KMS-11 (cell line): ENCODE measurements at regions not wholly inside any gene's neighbourhood (a gene's known extent, or its start where the extent isn't known, plus 50 kb on each side); places are given as distances from the start of the nearest gene placed in this dataset.
"Not testable (repeated sequence)": the region's sequence is repeated elsewhere in the genome, so short reads cannot be mapped to it uniquely, and the experiment has no call there.

Experiments used
- H2AFZ ChIP-seq: fragments of 200-600 bp; sonication (generic); 2 replicates; pipeline ENCODE4 v1.6.1; 2016; ENCODE audit warnings: antibody characterized with exemption, mixed run types, low read depth
- H3K27ac ChIP-seq: fragments of 200-600 bp; sonication (generic); 2 replicates; pipeline ENCODE4 v1.6.1; 2016; ENCODE audit warnings: mild to moderate bottlenecking, mixed run types
- H3K27me3 ChIP-seq: fragments of 200-600 bp; sonication (generic); 2 replicates; pipeline ENCODE4 v1.6.1; 2017; ENCODE audit warnings: mild to moderate bottlenecking, low read depth, mixed run types, moderate library complexity; ENCODE audit not compliant: insufficient read depth
- H3K36me3 ChIP-seq: fragments of 200-600 bp; sonication (generic); 2 replicates; pipeline ENCODE4 v1.6.1; 2017; ENCODE audit warnings: mild to moderate bottlenecking, mixed run types; ENCODE audit not compliant: insufficient read depth
- H3K4me1 ChIP-seq: fragments of 200-600 bp; sonication (generic); 2 replicates; pipeline ENCODE4 v1.6.1; 2016; ENCODE audit warnings: mild to moderate bottlenecking, low read depth, mixed run types; ENCODE audit not compliant: poor library complexity, severe bottlenecking
- H3K4me2 ChIP-seq: fragments of 200-600 bp; sonication (generic); 2 replicates; pipeline ENCODE4 v1.7.0; 2016; ENCODE audit warnings: mild to moderate bottlenecking, mixed run types
- H3K4me3 ChIP-seq: fragments of 200-600 bp; sonication (generic); IDR thresholded peaks from 2 replicates; pipeline ENCODE4 v1.6.1; 2017; ENCODE audit warnings: low read depth, low read length, mixed read lengths; ENCODE audit not compliant: insufficient read depth
- H3K79me2 ChIP-seq: fragments of 200-600 bp; sonication (generic); 2 replicates; pipeline ENCODE4 v1.6.1; 2016; ENCODE audit warnings: low read depth, mixed run types; ENCODE audit not compliant: insufficient read depth
- H3K9ac ChIP-seq: fragments of 200-600 bp; sonication (generic); 2 replicates; pipeline ENCODE4 v1.6.1; 2016; ENCODE audit warnings: mild to moderate bottlenecking, mixed run types
- H4K20me1 ChIP-seq: fragments of 200-600 bp; sonication (generic); 2 replicates; pipeline ENCODE4 v1.6.1; 2016; ENCODE audit warnings: mild to moderate bottlenecking, mixed run types; ENCODE audit not compliant: insufficient read depth
- TF ChIP-seq, protein P1 (sequence below): fragments of 200-600 bp; sonication (generic); conservative IDR thresholded peaks from 2 replicates; pipeline ENCODE4 v1.6.1; 2017; ENCODE audit warnings: low read depth, mild to moderate bottlenecking, antibody characterized with exemption, low read length, moderate library complexity, mixed read lengths

DNA sequence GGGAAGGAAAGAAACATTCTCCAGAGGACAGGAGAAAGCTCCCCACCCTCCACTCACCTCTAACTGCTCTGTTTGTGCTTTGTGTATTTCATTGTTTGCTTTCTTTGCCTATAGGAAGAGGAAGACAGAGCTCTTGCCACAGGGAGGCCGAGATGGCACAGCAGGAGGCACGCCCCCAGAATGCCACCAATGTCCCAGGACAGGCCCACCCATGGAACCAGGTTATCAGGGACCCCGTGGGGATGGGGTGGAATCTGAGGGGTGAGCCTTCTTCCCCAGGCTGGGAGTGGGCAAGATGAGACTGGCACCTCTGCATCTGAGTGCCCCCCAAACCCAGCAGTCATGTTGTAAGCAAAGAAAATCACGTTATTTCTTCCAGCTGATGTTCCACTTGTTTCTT, 155.8 kb downstream of the TBC1D2B start:
- Histone ChIP-seq H3K27me3 (no peaks in the 10 kb centered on the region; the same call in 1 of the 2 replicates), H3K79me2 (no peaks in the 10 kb centered on the region), H3K36me3 (no peaks in the 10 kb centered on the region), H3K4me1 (no peaks in the 10 kb centered on the region), H3K4me2 (no peak overlapping the region), H4K20me1 (no peaks in the 10 kb centered on the region), H3K4me3 (no peak overlapping the region), H2AFZ (no peak overlapping the region), H3K9ac (no peak overlapping the region), H3K27ac (no peak overlapping the region)
- TF ChIP-seq, protein P1, sequence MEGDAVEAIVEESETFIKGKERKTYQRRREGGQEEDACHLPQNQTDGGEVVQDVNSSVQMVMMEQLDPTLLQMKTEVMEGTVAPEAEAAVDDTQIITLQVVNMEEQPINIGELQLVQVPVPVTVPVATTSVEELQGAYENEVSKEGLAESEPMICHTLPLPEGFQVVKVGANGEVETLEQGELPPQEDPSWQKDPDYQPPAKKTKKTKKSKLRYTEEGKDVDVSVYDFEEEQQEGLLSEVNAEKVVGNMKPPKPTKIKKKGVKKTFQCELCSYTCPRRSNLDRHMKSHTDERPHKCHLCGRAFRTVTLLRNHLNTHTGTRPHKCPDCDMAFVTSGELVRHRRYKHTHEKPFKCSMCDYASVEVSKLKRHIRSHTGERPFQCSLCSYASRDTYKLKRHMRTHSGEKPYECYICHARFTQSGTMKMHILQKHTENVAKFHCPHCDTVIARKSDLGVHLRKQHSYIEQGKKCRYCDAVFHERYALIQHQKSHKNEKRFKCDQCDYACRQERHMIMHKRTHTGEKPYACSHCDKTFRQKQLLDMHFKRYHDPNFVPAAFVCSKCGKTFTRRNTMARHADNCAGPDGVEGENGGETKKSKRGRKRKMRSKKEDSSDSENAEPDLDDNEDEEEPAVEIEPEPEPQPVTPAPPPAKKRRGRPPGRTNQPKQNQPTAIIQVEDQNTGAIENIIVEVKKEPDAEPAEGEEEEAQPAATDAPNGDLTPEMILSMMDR: no peak

GRCh38 chr15:77916966-77917635, 160.4 kb downstream of the TBC1D2B start:
- not testable (repeated sequence) for H2AFZ ChIP-seq, H3K79me2 ChIP-seq, H3K4me3 ChIP-seq, H4K20me1 ChIP-seq, H3K27ac ChIP-seq, H3K4me2 ChIP-seq, H3K27me3 ChIP-seq, H3K9ac ChIP-seq, H3K4me1 ChIP-seq, H3K36me3 ChIP-seq

DNA sequence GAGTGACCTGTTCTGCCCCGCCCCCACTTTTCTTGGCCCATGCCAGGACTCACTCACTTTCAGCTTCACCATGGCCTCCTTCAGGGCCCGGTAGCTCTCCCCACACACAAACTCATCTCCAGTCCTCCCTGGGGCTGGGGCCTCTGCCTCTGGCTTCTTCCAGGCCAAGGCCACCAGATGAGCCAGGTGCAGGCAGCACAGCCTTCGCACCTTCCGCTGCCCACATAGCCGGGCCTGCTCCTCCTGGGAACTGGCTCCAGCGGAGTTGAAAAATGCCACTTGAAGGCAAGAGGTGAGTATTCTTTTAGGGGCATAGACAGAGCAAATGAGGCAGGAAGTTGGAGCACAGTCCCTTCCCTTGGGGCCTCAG, 161.6 kb downstream of the TBC1D2B start:
- H3K36me3 ChIP-seq, H3K9ac ChIP-seq, H3K4me3 ChIP-seq, H3K27ac ChIP-seq, H2AFZ ChIP-seq, H3K79me2 ChIP-seq, H4K20me1 ChIP-seq, H3K4me1 ChIP-seq, H3K4me2 ChIP-seq, H3K27me3 ChIP-seq: not testable (repeated sequence)

DNA sequence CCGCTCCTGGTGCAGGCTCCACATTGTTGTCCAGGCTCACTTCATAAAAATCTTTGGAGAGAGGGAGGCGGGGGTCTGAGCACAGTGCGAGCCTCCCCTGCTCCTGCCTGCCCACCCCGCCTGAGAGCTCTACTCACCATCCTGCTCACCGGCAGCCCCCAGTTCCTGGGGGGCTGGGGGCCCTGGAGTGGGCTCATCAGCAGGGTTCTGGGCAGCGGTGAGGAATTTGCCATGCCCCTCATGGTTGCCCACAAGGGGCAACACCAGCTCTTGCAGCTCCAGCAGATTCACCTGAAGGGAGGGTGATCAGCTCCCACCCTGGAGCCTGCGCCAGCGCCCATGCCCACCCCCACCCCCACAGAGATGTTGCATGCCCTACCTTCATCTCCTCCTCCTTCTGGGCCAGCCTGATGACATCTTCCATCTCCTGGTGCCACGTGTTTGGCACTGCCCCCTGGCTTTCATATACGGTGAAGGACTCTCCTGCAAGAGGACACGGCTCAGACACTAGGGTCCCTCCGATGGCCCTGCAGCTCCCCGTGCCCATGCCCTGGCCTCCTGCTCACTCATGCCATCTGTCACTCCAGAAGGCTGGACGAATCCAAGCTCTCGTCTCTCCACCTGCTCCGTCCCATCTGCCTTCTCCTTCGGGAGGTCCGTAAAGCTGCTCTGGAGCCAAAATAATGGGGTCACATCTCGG, 162.1 kb downstream of the TBC1D2B start:
- no peak overlapping the region for H3K4me3 ChIP-seq
- no peak overlapping the region for H2AFZ ChIP-seq
- TF ChIP-seq, protein P1: no peak
- H3K27me3 ChIP-seq: no peaks in the 10 kb centered on the region
- H3K9ac ChIP-seq: no peak overlapping the region
- no peaks in the 10 kb centered on the region for H4K20me1 ChIP-seq
- H3K79me2 ChIP-seq: no peaks in the 10 kb centered on the region
- no peaks in the 10 kb centered on the region for H3K36me3 ChIP-seq
- no peak overlapping the region for H3K4me2 ChIP-seq
- no peaks in the 10 kb centered on the region for H3K4me1 ChIP-seq
- H3K27ac ChIP-seq: no peak overlapping the region

DNA sequence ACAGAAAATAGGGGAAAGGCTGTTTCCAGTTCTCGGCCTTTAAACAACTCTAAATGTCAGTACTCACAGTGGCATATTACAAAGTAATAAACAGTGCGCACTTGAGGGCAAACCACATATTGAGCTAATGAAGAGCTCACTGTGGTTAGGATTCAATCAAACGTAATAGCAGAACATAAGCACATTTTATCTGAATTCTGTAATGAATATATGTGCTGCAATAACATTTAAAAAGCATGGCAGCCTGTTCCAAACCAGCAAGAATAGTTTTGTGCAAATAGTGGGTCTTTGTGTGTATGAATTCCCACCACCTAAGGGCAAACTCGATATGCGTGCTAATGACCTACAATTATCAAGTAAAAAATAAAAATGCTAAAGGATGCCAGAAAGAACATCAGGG, 163.0 kb downstream of the TBC1D2B start:
- not testable (repeated sequence) for H3K27me3 ChIP-seq, H4K20me1 ChIP-seq, H3K9ac ChIP-seq, H3K36me3 ChIP-seq, H3K4me1 ChIP-seq, H3K79me2 ChIP-seq, H2AFZ ChIP-seq, H3K4me3 ChIP-seq, H3K27ac ChIP-seq, H3K4me2 ChIP-seq
